ENCODE measurements at regions not wholly inside any gene's neighbourhood (a gene's known extent, or its start where the extent isn't known, plus 50 kb on each side); places are given as distances from the start of the nearest gene placed in this dataset.

DNA sequence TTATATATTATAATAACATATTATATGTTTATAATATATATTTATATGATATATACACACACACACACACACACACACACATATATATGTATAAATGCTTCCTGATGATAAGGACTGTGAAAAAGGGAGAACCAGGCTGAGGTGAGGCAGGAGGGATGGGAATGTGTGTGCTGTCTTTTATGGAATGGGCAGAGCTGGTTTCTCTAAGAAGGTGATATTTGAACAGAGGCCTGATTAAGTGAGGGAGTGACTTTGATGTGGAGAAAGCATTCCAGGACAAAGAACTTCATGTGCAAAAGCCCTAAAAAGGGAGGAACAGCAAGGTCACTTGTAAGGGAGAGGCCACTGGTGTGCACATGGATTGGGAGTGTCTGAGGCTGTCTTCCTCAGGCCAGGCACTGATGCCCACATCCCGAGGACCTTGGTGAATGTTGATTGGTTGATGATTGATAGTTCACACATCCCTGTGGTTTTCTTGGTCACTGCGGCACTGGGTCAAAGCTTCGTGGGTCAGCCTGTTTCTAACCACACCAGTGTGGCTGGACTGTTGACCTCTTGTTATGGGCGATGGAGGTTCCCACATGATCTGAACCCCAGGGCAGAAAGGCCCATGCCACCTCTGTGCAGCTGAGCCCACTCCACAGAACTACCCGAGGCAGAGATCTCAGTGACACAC, 196.9 kb downstream of the MYCN start:
- peaks cover 3% of the 10 kb centered on the region for H3K27me3 Mint-ChIP-seq (ENCODE audit: unreplicated experiment)
- H3K4me1 Mint-ChIP-seq (ENCODE audit: unreplicated experiment) = no peaks in the 10 kb centered on the region
- H3K27ac Mint-ChIP-seq (ENCODE audit: unreplicated experiment) = no peak overlapping the region
- no peak for DNase-seq (ENCODE audit: low spot score)
- TF ChIP-seq, protein P1, sequence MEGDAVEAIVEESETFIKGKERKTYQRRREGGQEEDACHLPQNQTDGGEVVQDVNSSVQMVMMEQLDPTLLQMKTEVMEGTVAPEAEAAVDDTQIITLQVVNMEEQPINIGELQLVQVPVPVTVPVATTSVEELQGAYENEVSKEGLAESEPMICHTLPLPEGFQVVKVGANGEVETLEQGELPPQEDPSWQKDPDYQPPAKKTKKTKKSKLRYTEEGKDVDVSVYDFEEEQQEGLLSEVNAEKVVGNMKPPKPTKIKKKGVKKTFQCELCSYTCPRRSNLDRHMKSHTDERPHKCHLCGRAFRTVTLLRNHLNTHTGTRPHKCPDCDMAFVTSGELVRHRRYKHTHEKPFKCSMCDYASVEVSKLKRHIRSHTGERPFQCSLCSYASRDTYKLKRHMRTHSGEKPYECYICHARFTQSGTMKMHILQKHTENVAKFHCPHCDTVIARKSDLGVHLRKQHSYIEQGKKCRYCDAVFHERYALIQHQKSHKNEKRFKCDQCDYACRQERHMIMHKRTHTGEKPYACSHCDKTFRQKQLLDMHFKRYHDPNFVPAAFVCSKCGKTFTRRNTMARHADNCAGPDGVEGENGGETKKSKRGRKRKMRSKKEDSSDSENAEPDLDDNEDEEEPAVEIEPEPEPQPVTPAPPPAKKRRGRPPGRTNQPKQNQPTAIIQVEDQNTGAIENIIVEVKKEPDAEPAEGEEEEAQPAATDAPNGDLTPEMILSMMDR (IDR thresholded peaks at IDR 0.05; ENCODE audit: unreplicated experiment) = no peak
- H3K9me3 Mint-ChIP-seq (ENCODE audit: unreplicated experiment) = no peaks in the 10 kb centered on the region
- no peaks in the 10 kb centered on the region for H3K36me3 Mint-ChIP-seq (ENCODE audit: low read depth, unreplicated experiment)
- no peak overlapping the region for H3K4me3 Mint-ChIP-seq (ENCODE audit: unreplicated experiment)

DNA sequence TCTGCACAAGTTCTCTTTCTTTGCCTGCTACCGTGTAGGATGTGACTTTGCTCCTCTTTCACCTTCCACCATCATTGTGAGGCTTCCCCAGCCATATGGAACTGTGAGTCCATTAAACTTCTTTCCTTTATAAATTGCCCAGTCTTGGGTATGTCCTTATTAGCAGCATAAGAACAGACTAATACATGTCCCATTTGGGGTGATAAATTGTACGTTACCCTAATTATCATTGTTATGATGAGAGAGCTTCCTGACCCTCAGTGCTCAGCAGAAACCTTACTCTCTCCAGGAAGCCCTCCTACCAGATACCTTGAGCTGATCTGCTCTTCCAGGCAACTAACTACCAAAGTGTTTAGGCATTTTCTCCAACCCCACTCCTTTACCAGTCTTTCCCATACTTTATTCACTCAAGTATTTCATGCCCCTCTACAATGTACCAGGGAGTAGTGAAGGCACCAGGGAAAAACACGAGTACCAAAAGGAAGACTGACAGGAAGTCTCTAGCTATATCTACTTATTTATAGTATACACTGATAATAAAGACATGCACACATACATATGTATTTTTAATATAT, 196.2 kb downstream of the MYCN start:
- no peak for DNase-seq (ENCODE audit: low spot score)
- H3K4me1 Mint-ChIP-seq (ENCODE audit: unreplicated experiment) = no peaks in the 10 kb centered on the region
- H3K27me3 Mint-ChIP-seq (ENCODE audit: unreplicated experiment) = peaks cover 3% of the 10 kb centered on the region
- no peaks in the 10 kb centered on the region for H3K36me3 Mint-ChIP-seq (ENCODE audit: low read depth, unreplicated experiment)
- no peak overlapping the region for H3K27ac Mint-ChIP-seq (ENCODE audit: unreplicated experiment)
- TF ChIP-seq, protein P1 (IDR thresholded peaks at IDR 0.05; ENCODE audit: unreplicated experiment) = no peak
- no peak overlapping the region for H3K4me3 Mint-ChIP-seq (ENCODE audit: unreplicated experiment)
- no peaks in the 10 kb centered on the region for H3K9me3 Mint-ChIP-seq (ENCODE audit: unreplicated experiment)

DNA sequence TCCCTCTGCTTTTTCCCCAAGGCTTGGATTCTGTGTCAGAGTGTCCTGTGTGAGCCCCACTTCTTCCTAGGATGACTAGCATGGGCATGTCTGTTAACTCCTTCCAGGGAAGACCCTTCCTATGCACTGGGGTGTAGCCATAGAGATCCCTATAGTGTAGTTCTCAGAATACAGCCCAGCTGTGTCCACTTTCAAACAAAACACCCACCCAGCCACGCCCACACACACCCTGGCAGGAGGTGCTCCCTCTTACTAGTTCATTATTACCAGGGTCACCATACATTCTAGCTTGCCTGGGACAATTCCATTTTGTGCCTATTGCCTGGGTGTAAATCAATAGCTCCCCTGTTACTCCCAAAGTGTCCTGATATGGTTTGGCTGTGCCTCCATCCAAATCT, 195.6 kb downstream of the MYCN start:
- Mint-ChIP-seq H3K36me3 (ENCODE audit: low read depth, unreplicated experiment) (no peaks in the 10 kb centered on the region), H3K4me3 (ENCODE audit: unreplicated experiment) (no peak overlapping the region), H3K27ac (ENCODE audit: unreplicated experiment) (no peak overlapping the region), H3K4me1 (ENCODE audit: unreplicated experiment) (no peaks in the 10 kb centered on the region), H3K27me3 (ENCODE audit: unreplicated experiment) (peaks cover 3% of the 10 kb centered on the region), H3K9me3 (ENCODE audit: unreplicated experiment) (no peaks in the 10 kb centered on the region)
- no peak for DNase-seq (ENCODE audit: low spot score)
- TF ChIP-seq, protein P1 (IDR thresholded peaks at IDR 0.05; ENCODE audit: unreplicated experiment) = no peak

DNA sequence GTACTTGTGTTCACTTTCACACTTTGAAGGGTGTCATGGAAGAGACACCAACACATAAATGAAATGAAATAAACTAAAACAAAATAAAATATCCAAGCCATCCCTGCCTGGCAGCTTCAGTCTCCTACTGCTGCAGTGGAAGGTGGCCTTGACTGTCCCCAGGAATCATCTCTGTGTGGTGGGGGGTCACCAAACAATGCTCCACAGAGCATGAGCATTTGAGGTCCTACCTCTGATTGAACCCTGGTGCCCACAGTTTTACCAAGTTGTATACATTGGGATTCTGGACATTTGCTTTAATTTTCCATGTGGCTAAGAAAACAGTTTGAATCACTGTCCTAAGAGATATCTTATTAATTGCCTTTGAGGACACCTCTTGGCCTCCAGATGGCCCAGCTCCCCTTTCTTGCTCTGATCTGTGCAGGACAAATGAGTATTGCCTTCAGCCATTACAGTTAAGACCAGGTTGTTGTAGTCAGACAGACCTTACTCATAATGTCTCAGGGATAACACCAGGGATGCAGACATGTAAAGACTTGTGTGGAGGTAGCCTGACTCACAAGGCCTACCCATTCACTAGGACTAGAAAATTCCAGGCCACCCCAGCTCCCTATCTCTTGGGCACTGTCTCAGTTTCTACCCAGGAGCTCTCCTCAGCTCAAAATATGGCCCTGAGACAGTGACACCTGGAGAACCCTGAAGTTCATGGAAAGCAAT, 195.0 kb downstream of the MYCN start:
- H3K4me1 Mint-ChIP-seq (ENCODE audit: unreplicated experiment) = no peaks in the 10 kb centered on the region
- no peak overlapping the region for H3K27ac Mint-ChIP-seq (ENCODE audit: unreplicated experiment)
- H3K9me3 Mint-ChIP-seq (ENCODE audit: unreplicated experiment) = no peaks in the 10 kb centered on the region
- no peaks in the 10 kb centered on the region for H3K36me3 Mint-ChIP-seq (ENCODE audit: low read depth, unreplicated experiment)
- no peak overlapping the region for H3K4me3 Mint-ChIP-seq (ENCODE audit: unreplicated experiment)
- DNase-seq (ENCODE audit: low spot score) = no peak
- TF ChIP-seq, protein P1 (IDR thresholded peaks at IDR 0.05; ENCODE audit: unreplicated experiment) = no peak
- H3K27me3 Mint-ChIP-seq (ENCODE audit: unreplicated experiment) = peaks cover 3% of the 10 kb centered on the region

All from endothelial cell (in vitro differentiated cells).